ENCODE measurements at regions not wholly inside any gene's neighbourhood (a gene's known extent, or its start where the extent isn't known, plus 50 kb on each side); places are given as distances from the start of the nearest gene placed in this dataset.

GRCh38 chr18:41069167-41069566 lies 885.9 kb upstream of the PIK3C3 start:
- TF ChIP-seq CTCF (IDR thresholded peaks at IDR 0.05; ENCODE audit: low read length) (no peak), EZH2 (IDR thresholded peaks at IDR 0.05; ENCODE audit: borderline replicate concordance, low read length) (no peak)
